B cell (primary cell): ENCODE measurements at regions not wholly inside any gene's neighbourhood (a gene's known extent, or its start where the extent isn't known, plus 50 kb on each side); places are given as distances from the start of the nearest gene placed in this dataset.

Source experiments
- ATAC-seq: fragments of 200-7000 bp; cut with Tn5 transposase; one replicate; pipeline ENCODE4 v1.10.0; 2021; ENCODE audit warnings: low read depth, mild to moderate bottlenecking, moderate number of reproducible peaks, moderate library complexity
- CTCF ChIA-PET: fragments of 350-600 bp; sonication (Branson Sonifier 250); formaldehyde crosslinking; loops from one replicate; lab custom pipeline; 2021; ENCODE audit warnings: antibody characterized with exemption, inconsistent platforms; lab: Charles Lee
- POLR2A ChIA-PET: fragments of 350-600 bp; sonication (Branson Sonifier 250); formaldehyde crosslinking; loops from one replicate; lab custom pipeline; 2021; ENCODE audit warnings: antibody characterized with exemption; lab: Charles Lee
- DNase-seq: peaks from one replicate; pipeline ENCODE4 v3.0.0; 2013
- H2AFZ ChIP-seq: 2 replicates; pipeline ENCODE4 v1.6.1; 2012; ENCODE audit warnings: mild to moderate bottlenecking, low read depth, low read length; ENCODE audit not compliant: insufficient read depth, poor library complexity, severe bottlenecking
- H3K27ac ChIP-seq, 2 donors: 1 replicate in 1 of 2; 2 replicates in 1 of 2; pipeline ENCODE4 v1.5.1; 2012 to 2013; ENCODE audit warnings: low read length in 2 of 2, mild to moderate bottlenecking in 2 of 2, moderate library complexity in 1 of 2
- H3K27me3 ChIP-seq, 4 experiments: fragments of 200-600 bp in 1 of 4; sonication (generic) in 1 of 4; replicated peaks in 1 of 4; 1 replicate in 2 of 4; 2 replicates in 2 of 4; pipeline versions ENCODE4 v1.6.1 to v1.7.0; 2013 to 2016; ENCODE audit warnings: low read length in 3 of 4, mild to moderate bottlenecking in 2 of 4, mixed read lengths in 1 of 4, moderate library complexity in 1 of 4; ENCODE audit not compliant: insufficient read depth in 4 of 4, control insufficient read depth in 3 of 4; ENCODE audit errors: control extremely low read depth in 1 of 4
- H3K36me3 ChIP-seq, 2 experiments: replicated peaks in 1 of 2; 1 replicate in 1 of 2; 2 replicates in 1 of 2; pipeline versions ENCODE4 v1.6.1 to v1.7.1; 2013; ENCODE audit warnings: low read length in 1 of 2; ENCODE audit not compliant: insufficient read depth in 2 of 2, control insufficient read depth in 1 of 2; ENCODE audit errors: control extremely low read depth in 1 of 2, extremely low read depth in 1 of 2
- H3K4me1 ChIP-seq, 2 donors: fragments of 200-600 bp in 1 of 2; sonication (generic) in 1 of 2; 1 replicate in 1 of 2; 2 replicates in 1 of 2; pipeline versions ENCODE4 v1.5.1 to v1.6.1; 2013 to 2017; ENCODE audit warnings: low read length in 2 of 2; ENCODE audit not compliant: control insufficient read depth in 2 of 2, insufficient read depth in 2 of 2
- H3K4me2 ChIP-seq: replicated peaks from 2 replicates; pipeline ENCODE3; 2012; ENCODE audit warnings: mild to moderate bottlenecking, low read depth, low read length; ENCODE audit not compliant: poor library complexity, severe bottlenecking
- H3K4me3 ChIP-seq, 5 experiments: fragments of 200-600 bp in 1 of 5; sonication (generic) in 1 of 5; 1 replicate in 3 of 5; 2 replicates in 2 of 5; pipeline versions ENCODE4 v1.5.1 to v1.7.0; 2011 to 2016; ENCODE audit warnings: low read length in 4 of 5, mild to moderate bottlenecking in 4 of 5, low read depth in 2 of 5, control low read depth in 1 of 5, moderate library complexity in 1 of 5; ENCODE audit not compliant: insufficient read depth in 1 of 5; ENCODE audit errors: control extremely low read depth in 1 of 5, extremely low read depth in 1 of 5
- H3K79me2 ChIP-seq: fragments of 200-600 bp; sonication (generic); one replicate; pipeline ENCODE4 v1.6.0; 2016; ENCODE audit warnings: low read length; ENCODE audit not compliant: control insufficient read depth, insufficient read depth
- H3K9ac ChIP-seq: fragments of 200-600 bp; sonication (generic); 2 replicates; pipeline ENCODE4 v1.6.1; 2017; ENCODE audit warnings: mild to moderate bottlenecking, low read length, moderate library complexity
- H3K9me3 ChIP-seq, 3 donors: one replicate each; pipeline versions ENCODE4 v1.6.1 to v1.7.1; 2013; ENCODE audit warnings: low read length in 2 of 3; ENCODE audit not compliant: control insufficient read depth in 2 of 3, insufficient read depth in 1 of 3; ENCODE audit errors: control extremely low read depth in 1 of 3
- H4K20me1 ChIP-seq: 2 replicates; pipeline ENCODE4 v1.6.0; 2012; ENCODE audit warnings: mild to moderate bottlenecking, low read length; ENCODE audit not compliant: insufficient read depth, control insufficient read depth, poor library complexity, severe bottlenecking
- H3K27ac Mint-ChIP-seq: one replicate; pipeline ENCODE4 v1.8.0; 2021; ENCODE audit warnings: mixed read lengths
- H3K27me3 Mint-ChIP-seq: one replicate; pipeline ENCODE4 v1.8.0; 2021; ENCODE audit warnings: mixed read lengths
- H3K4me1 Mint-ChIP-seq: one replicate; pipeline ENCODE4 v1.8.0; 2021; ENCODE audit warnings: mixed read lengths
- H3K4me3 Mint-ChIP-seq: one replicate; pipeline ENCODE4 v1.8.0; 2021; ENCODE audit warnings: mixed read lengths
- H3K9me3 Mint-ChIP-seq: one replicate; pipeline ENCODE4 v1.8.0; 2022; ENCODE audit warnings: mixed read lengths; ENCODE audit not compliant: insufficient read depth
- EZH2 ChIP-seq: IDR thresholded peaks from 2 replicates; pipeline ENCODE4 v1.6.1; 2012; ENCODE audit warnings: borderline replicate concordance, low read depth, mild to moderate bottlenecking, moderate library complexity, low read length; ENCODE audit not compliant: insufficient read depth, poor library complexity, severe bottlenecking
- WGBS: methylation state at CpG from one replicate; pipeline ENCODE4 v1.1.5; 2013; ENCODE audit warnings: missing lambda C conversion rate; ENCODE audit not compliant: insufficient coverage; 5-methylcytosine and 5-hydroxymethylcytosine counted together
- intact Hi-C: fragments of 100-400 bp; cut with micrococcal nuclease; formaldehyde crosslinking; loops from one replicate; pipeline ENCODE4 v1.10.0; 2022
- TF ChIP-seq, protein P1 (sequence below): fragments of 200-600 bp; IDR thresholded peaks from one replicate; pipeline ENCODE4 v1.8.0; 2022; ENCODE audit warnings: antibody characterized with exemption, mild to moderate bottlenecking

DNA sequence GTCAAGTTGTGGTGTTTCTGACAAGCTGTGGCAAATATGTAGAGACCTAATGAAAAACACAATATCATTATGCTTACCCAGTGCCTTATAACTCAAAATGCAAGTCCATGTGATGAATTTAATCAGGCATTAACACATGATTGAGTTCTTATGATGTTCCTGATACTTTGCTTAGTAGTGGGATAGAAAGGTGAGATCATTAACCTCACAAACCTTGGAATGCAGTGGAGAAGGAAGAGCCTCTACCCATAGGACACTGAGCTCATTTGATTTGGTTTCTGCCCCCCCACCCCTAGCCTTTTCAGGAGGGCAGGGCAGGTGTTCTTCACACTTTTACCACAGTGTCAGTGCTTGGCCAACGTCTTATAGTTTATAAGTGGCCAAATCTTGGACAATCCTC lies 683.6 kb upstream of the CPEB2 start:
- ChIA-PET CTCF (no interaction called here), POLR2A (no interaction called here)
- no peak for ATAC-seq
- no peaks in the 10 kb centered on the region for H3K79me2 ChIP-seq
- H3K4me1 Mint-ChIP-seq: peaks cover 2% of the 10 kb centered on the region
- TF ChIP-seq, protein P1, sequence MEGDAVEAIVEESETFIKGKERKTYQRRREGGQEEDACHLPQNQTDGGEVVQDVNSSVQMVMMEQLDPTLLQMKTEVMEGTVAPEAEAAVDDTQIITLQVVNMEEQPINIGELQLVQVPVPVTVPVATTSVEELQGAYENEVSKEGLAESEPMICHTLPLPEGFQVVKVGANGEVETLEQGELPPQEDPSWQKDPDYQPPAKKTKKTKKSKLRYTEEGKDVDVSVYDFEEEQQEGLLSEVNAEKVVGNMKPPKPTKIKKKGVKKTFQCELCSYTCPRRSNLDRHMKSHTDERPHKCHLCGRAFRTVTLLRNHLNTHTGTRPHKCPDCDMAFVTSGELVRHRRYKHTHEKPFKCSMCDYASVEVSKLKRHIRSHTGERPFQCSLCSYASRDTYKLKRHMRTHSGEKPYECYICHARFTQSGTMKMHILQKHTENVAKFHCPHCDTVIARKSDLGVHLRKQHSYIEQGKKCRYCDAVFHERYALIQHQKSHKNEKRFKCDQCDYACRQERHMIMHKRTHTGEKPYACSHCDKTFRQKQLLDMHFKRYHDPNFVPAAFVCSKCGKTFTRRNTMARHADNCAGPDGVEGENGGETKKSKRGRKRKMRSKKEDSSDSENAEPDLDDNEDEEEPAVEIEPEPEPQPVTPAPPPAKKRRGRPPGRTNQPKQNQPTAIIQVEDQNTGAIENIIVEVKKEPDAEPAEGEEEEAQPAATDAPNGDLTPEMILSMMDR: no peak
- TF ChIP-seq EZH2: no peak
- intact Hi-C loops: no loop called here
- H3K27me3 ChIP-seq: no peaks in the 10 kb centered on the region
- DNase-seq: no peak
- H3K36me3 ChIP-seq: no peaks in the 10 kb centered on the region
- no peaks in the 10 kb centered on the region for H3K9me3 Mint-ChIP-seq
- no peak overlapping the region for H3K27ac ChIP-seq
- no peak overlapping the region for H3K4me3 ChIP-seq
- no peak overlapping the region for H2AFZ ChIP-seq
- H3K4me3 Mint-ChIP-seq: no peak overlapping the region
- no peak overlapping the region for H3K27ac Mint-ChIP-seq
- H3K9me3 ChIP-seq: no peaks in the 10 kb centered on the region
- 100% methylated on average over 1 of the region's 1 CpG for WGBS
- no peaks in the 10 kb centered on the region for H3K4me1 ChIP-seq
- no peak overlapping the region for H3K4me2 ChIP-seq
- no peaks in the 10 kb centered on the region for H4K20me1 ChIP-seq
- H3K9ac ChIP-seq: no peak overlapping the region
- H3K27me3 Mint-ChIP-seq: no peaks in the 10 kb centered on the region

DNA sequence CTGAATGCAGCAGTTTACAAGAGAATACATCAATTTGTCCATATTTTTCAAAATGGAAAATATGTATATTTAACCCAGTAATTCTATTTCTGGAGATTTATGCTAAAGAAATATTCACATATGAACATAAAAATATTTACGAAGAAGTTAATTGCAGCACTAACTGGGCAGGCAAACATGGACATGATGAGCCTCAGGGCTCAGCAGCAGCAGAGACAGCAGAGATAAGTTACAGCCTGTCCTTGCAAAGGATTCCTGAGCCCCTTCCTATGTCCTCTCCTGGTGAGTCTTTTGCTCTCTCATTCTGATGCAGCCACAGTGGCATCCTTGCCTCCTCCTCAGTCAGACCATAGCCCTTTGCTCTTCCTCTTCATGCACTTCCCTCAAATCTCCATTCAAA lies 680.6 kb upstream of the CPEB2 start:
- ChIA-PET CTCF (no interaction called here), POLR2A (no interaction called here)
- no peak overlapping the region for H3K27ac Mint-ChIP-seq
- no peaks in the 10 kb centered on the region for H3K4me1 ChIP-seq
- peaks cover 2% of the 10 kb centered on the region for H3K9me3 Mint-ChIP-seq
- H3K79me2 ChIP-seq: no peaks in the 10 kb centered on the region
- TF ChIP-seq, protein P1: no peak
- TF ChIP-seq EZH2: no peak
- H3K27me3 ChIP-seq: no peaks in the 10 kb centered on the region
- H3K4me2 ChIP-seq: no peak overlapping the region
- no peaks in the 10 kb centered on the region for H4K20me1 ChIP-seq
- peaks cover 2% of the 10 kb centered on the region for H3K4me1 Mint-ChIP-seq
- no peak overlapping the region for H3K27ac ChIP-seq
- H3K27me3 Mint-ChIP-seq: no peaks in the 10 kb centered on the region
- ATAC-seq (no peak), DNase-seq (no peak)
- intact Hi-C loops: no loop called here
- no peaks in the 10 kb centered on the region for H3K36me3 ChIP-seq
- no CpG with 5 or more reads among the region's 1 CpG for WGBS
- no peak overlapping the region for H3K9ac ChIP-seq
- H3K4me3 Mint-ChIP-seq: no peak overlapping the region
- H2AFZ ChIP-seq: no peak overlapping the region
- H3K9me3 ChIP-seq: peaks cover 0 to 3% (median 0%) of the 10 kb centered on the region in 3 donors
- H3K4me3 ChIP-seq: no peak overlapping the region
